GM23338 (cell line): ENCODE measurements at regions not wholly inside any gene's neighbourhood (a gene's known extent, or its start where the extent isn't known, plus 50 kb on each side); places are given as distances from the start of the nearest gene placed in this dataset.

Experiments
- ATAC-seq: fragments of 200-7000 bp; cut with Tn5 transposase; 3 replicates; pipeline ENCODE4 v1.9.1; 2020
- DNase-seq: peaks from one replicate; pipeline ENCODE4 v3.0.0-alpha.2; 2015; ENCODE audit warnings: low spot score
- H2AFZ ChIP-seq: fragments of 200-600 bp; sonication (generic); 2 replicates; pipeline ENCODE4 v1.8.0; 2016; ENCODE audit warnings: antibody characterized with exemption, mild to moderate bottlenecking, moderate library complexity
- H3F3A ChIP-seq: fragments of 200-600 bp; sonication (generic); replicated peaks from 2 replicates; pipeline ENCODE4 v1.8.0; 2017; ENCODE audit warnings: antibody characterized with exemption, mixed run types, low read depth
- H3K27ac ChIP-seq: fragments of 200-600 bp; sonication (generic); 2 replicates; pipeline ENCODE4 v1.6.1; 2016; ENCODE audit warnings: low read depth
- H3K27me3 ChIP-seq: fragments of 200-600 bp; sonication (generic); 2 replicates; pipeline ENCODE4 v1.8.0; 2016; ENCODE audit warnings: mild to moderate bottlenecking, mixed run types, moderate library complexity; ENCODE audit not compliant: insufficient read depth
- H3K36me3 ChIP-seq: fragments of 200-600 bp; sonication (generic); 2 replicates; pipeline ENCODE4 v1.8.0; 2016; ENCODE audit warnings: mild to moderate bottlenecking; ENCODE audit not compliant: insufficient read depth
- H3K4me1 ChIP-seq: fragments of 200-600 bp; sonication (generic); 2 replicates; pipeline ENCODE4 v1.8.0; 2016; ENCODE audit warnings: mild to moderate bottlenecking, moderate library complexity; ENCODE audit not compliant: insufficient read depth
- H3K4me2 ChIP-seq: fragments of 200-600 bp; sonication (generic); 2 replicates; pipeline ENCODE4 v1.7.1; 2017; ENCODE audit warnings: mixed run types
- H3K4me3 ChIP-seq: fragments of 200-600 bp; sonication (generic); 2 replicates; pipeline ENCODE4 v1.6.1; 2016; ENCODE audit warnings: mixed run types
- H3K79me2 ChIP-seq: fragments of 200-600 bp; sonication (generic); replicated peaks from 2 replicates; pipeline ENCODE4 v1.8.0; 2017; ENCODE audit warnings: mild to moderate bottlenecking; ENCODE audit not compliant: insufficient read depth
- H3K9me2 ChIP-seq: fragments of 200-600 bp; sonication (generic); 2 replicates; pipeline ENCODE4 v1.8.0; 2017; ENCODE audit not compliant: insufficient read depth
- H4K20me1 ChIP-seq: fragments of 200-600 bp; sonication (generic); replicated peaks from 2 replicates; pipeline ENCODE4 v1.8.0; 2017; ENCODE audit warnings: mild to moderate bottlenecking; ENCODE audit not compliant: insufficient read depth
- H3K27ac Mint-ChIP-seq: 2 replicates; pipeline ENCODE4 v1.8.0; 2020; ENCODE audit warnings: inconsistent platforms, mild to moderate bottlenecking, moderate library complexity, mixed read lengths
- H3K27me3 Mint-ChIP-seq: 3 replicates; pipeline ENCODE4 v1.8.0; 2022; ENCODE audit warnings: low read depth, mild to moderate bottlenecking, moderate library complexity, mixed read lengths, inconsistent platforms; ENCODE audit not compliant: insufficient read depth, poor library complexity
- H3K36me3 Mint-ChIP-seq: 3 replicates; pipeline ENCODE4 v1.8.0; 2021; ENCODE audit warnings: low read depth, mild to moderate bottlenecking, inconsistent platforms, moderate library complexity, mixed read lengths
- H3K4me1 Mint-ChIP-seq: 3 replicates; pipeline ENCODE4 v1.8.0; 2020; ENCODE audit warnings: mild to moderate bottlenecking, inconsistent platforms, mixed read lengths
- H3K4me3 Mint-ChIP-seq: 3 replicates; pipeline ENCODE4 v1.8.0; 2021; ENCODE audit warnings: moderate library complexity, mild to moderate bottlenecking, inconsistent platforms, mixed read lengths
- H3K9me3 Mint-ChIP-seq: 3 replicates; pipeline ENCODE4 v1.8.0; 2020; ENCODE audit warnings: moderate library complexity, mild to moderate bottlenecking, inconsistent platforms, mixed read lengths
- CREB1 ChIP-seq: fragments of 250-450 bp; sonication (Bioruptor Pico); IDR thresholded peaks from 2 replicates; pipeline ENCODE4 v1.5.0; 2020; ENCODE audit warnings: low read depth, mild to moderate bottlenecking, moderate library complexity
- CTCF ChIP-seq, 2 experiments: fragments of 200-600 bp in 1 of 2; sonication (generic) in 1 of 2; conservative IDR thresholded peaks; 2 replicates each; pipeline versions ENCODE4 v1.5.1 to v1.6.1; 2016 to 2017; ENCODE audit warnings: antibody characterized with exemption in 2 of 2, low read depth in 2 of 2, mild to moderate bottlenecking in 2 of 2, moderate library complexity in 1 of 2
- ETS1 ChIP-seq: IDR thresholded peaks from 2 replicates; pipeline ENCODE4 v1.6.1; 2016; ENCODE audit warnings: antibody characterized with exemption
- EZH2 ChIP-seq: fragments of 200-600 bp; sonication (generic); IDR thresholded peaks from one replicate; pipeline ENCODE4 v1.8.0; 2017; ENCODE audit warnings: antibody characterized with exemption, mild to moderate bottlenecking, low read depth; ENCODE audit not compliant: unreplicated experiment
- EZH2phosphoT487 ChIP-seq: fragments of 200-600 bp; sonication (generic); IDR thresholded peaks from one replicate; pipeline ENCODE4 v1.8.1; 2018; ENCODE audit warnings: antibody characterized with exemption; ENCODE audit not compliant: unreplicated experiment
- JUNB ChIP-seq: IDR thresholded peaks from one replicate; pipeline ENCODE4 v1.6.1; 2016; ENCODE audit warnings: antibody characterized with exemption; ENCODE audit not compliant: unreplicated experiment
- NANOG ChIP-seq: IDR thresholded peaks from 2 replicates; pipeline ENCODE4 v1.6.1; 2016; ENCODE audit warnings: antibody characterized with exemption, borderline replicate concordance
- POLR2AphosphoS5 ChIP-seq: IDR thresholded peaks from 2 replicates; pipeline ENCODE4 v1.6.1; 2016; ENCODE audit warnings: antibody characterized with exemption, low read depth
- REST ChIP-seq: IDR thresholded peaks from one replicate; pipeline ENCODE4 v1.6.1; 2018; ENCODE audit warnings: antibody characterized with exemption; ENCODE audit not compliant: unreplicated experiment
- STAT1 ChIP-seq: IDR thresholded peaks from one replicate; pipeline ENCODE4 v1.6.1; 2016; ENCODE audit warnings: antibody characterized with exemption; ENCODE audit not compliant: unreplicated experiment
- ZNF114 ChIP-seq: fragments of 250-450 bp; sonication (Bioruptor Pico); IDR thresholded peaks from 2 replicates; pipeline ENCODE4 v1.5.0; 2020; ENCODE audit warnings: mild to moderate bottlenecking, moderate library complexity
- ZNF331 ChIP-seq: fragments of 250-450 bp; sonication (Bioruptor Pico); IDR thresholded peaks from 2 replicates; pipeline ENCODE4 v1.5.0; 2020; ENCODE audit warnings: low read depth, mild to moderate bottlenecking, moderate library complexity
- ZNF462 ChIP-seq: fragments of 250-450 bp; sonication (Bioruptor Pico); IDR thresholded peaks from 2 replicates; pipeline ENCODE4 v1.5.0; 2020; ENCODE audit warnings: mild to moderate bottlenecking, moderate library complexity

- ATAC-seq (no peak), DNase-seq (no peak)
- H3K4me3 ChIP-seq: no peak overlapping the region
- no peaks in the 10 kb centered on the region for H4K20me1 ChIP-seq
- H3K4me3 Mint-ChIP-seq: no peak overlapping the region
- H3K27ac Mint-ChIP-seq: no peak overlapping the region
- H3K27ac ChIP-seq: no peak overlapping the region
- H3K4me2 ChIP-seq: no peak overlapping the region
- H3K36me3 ChIP-seq: 0 out of 2 replicates have a peak, but pooled peaks cover 6% of the 10 kb centered on the region
- H3K27me3 ChIP-seq: no peaks in the 10 kb centered on the region
- peaks cover 11% of the 10 kb centered on the region for H3K9me2 ChIP-seq
- no peaks in the 10 kb centered on the region for H3F3A ChIP-seq
- H3K27me3 Mint-ChIP-seq: no peaks in the 10 kb centered on the region
- no peak overlapping the region for H2AFZ ChIP-seq
- H3K4me1 ChIP-seq: no peaks in the 10 kb centered on the region
- H3K4me1 Mint-ChIP-seq: no peaks in the 10 kb centered on the region
- TF ChIP-seq CREB1 (CRISPR knock-in tag): no peak
- no peak for TF ChIP-seq CTCF (conservative IDR thresholded peaks at IDR 0.05; ENCODE audit: low read depth in 2 of 2)
- TF ChIP-seq ZNF114 (CRISPR knock-in tag): no peak
- no peak for TF ChIP-seq ETS1
- TF ChIP-seq ZNF331 (CRISPR knock-in tag): no peak
- no peak for TF ChIP-seq STAT1
- no peak for TF ChIP-seq POLR2AphosphoS5
- TF ChIP-seq ZNF462: no peak
- no peak for TF ChIP-seq JUNB
- no peak for TF ChIP-seq REST
- TF ChIP-seq EZH2: no peak
- TF ChIP-seq EZH2phosphoT487: no peak
- no peak for TF ChIP-seq NANOG
- H3K9me3 Mint-ChIP-seq: peaks cover 11% of the 10 kb centered on the region; the same call in 2 of the 3 replicates
- H3K36me3 Mint-ChIP-seq: peaks cover 8% of the 10 kb centered on the region; the same call in 1 of the 3 replicates
- no peaks in the 10 kb centered on the region for H3K79me2 ChIP-seq
These were observed 953.4 kb upstream of the PRR20A start for GRCh38 chr13:56187331-56187730.
